ENCODE measurements at regions not wholly inside any gene's neighbourhood (a gene's known extent, or its start where the extent isn't known, plus 50 kb on each side); places are given as distances from the start of the nearest gene placed in this dataset.

GRCh38 chr18:51516478-51517038 lies 319.1 kb upstream of the MEX3C start:
- TF ChIP-seq EP300 (IDR thresholded peaks at IDR 0.05; ENCODE audit: borderline replicate concordance in 1 of 2, control insufficient read depth in 1 of 2, low read depth in 2 of 2, low read length in 2 of 2): no peak
- no peak for TF ChIP-seq CTCF (IDR thresholded peaks at IDR 0.05 in 2 of 3, conservative IDR thresholded peaks at IDR 0.05 in 1 of 3; ENCODE audit: control insufficient read depth in 2 of 3, extremely low read depth in 1 of 3, insufficient read depth in 1 of 3, low read depth in 3 of 3, low read length in 3 of 3)
- no peak for TF ChIP-seq SUZ12 (IDR thresholded peaks at IDR 0.05; ENCODE audit: unreplicated experiment)
- no peak for TF ChIP-seq YY1 (IDR thresholded peaks at IDR 0.05; ENCODE audit: low read depth, low read length)
- no peak for TF ChIP-seq ETV6 (conservative IDR thresholded peaks at IDR 0.05 in 1 of 2, IDR thresholded peaks at IDR 0.05 in 1 of 2; ENCODE audit: borderline replicate concordance in 1 of 2, low read depth in 1 of 2)
- no peak for TF ChIP-seq POLR2A (IDR thresholded peaks at IDR 0.05; ENCODE audit: low read depth, low read length)
- no peak for TF ChIP-seq MAX (IDR thresholded peaks at IDR 0.05; ENCODE audit: low read depth, low read length)
- TF ChIP-seq CEBPB (IDR thresholded peaks at IDR 0.05; ENCODE audit: borderline replicate concordance in 1 of 2, low read depth in 2 of 2, low read length in 2 of 2): no peak
- no peak for TF ChIP-seq EZH2 (IDR thresholded peaks at IDR 0.05; ENCODE audit: borderline replicate concordance, control insufficient read depth, low read depth, low read length)
- TF ChIP-seq TCF3 (IDR thresholded peaks at IDR 0.05; ENCODE audit: borderline replicate concordance, insufficient read depth, low read depth, low read length): no peak
- no peak for TF ChIP-seq FOXK2 (IDR thresholded peaks at IDR 0.05)

All from GM12878 (cell line).